Lower lobe of right lung (tissue), 2 donors: ENCODE measurements at regions not wholly inside any gene's neighbourhood (a gene's known extent, or its start where the extent isn't known, plus 50 kb on each side); places are given as distances from the start of the nearest gene placed in this dataset.

ENCODE experiments used
- ATAC-seq, 2 donors: fragments of 200-7000 bp; cut with Tn5 transposase; one replicate each; pipeline ENCODE4 v1.9.1; 2020 to 2022; ENCODE audit warnings: mild to moderate bottlenecking in 2 of 2, moderate library complexity in 2 of 2
- DNase-seq: peaks from one replicate; pipeline ENCODE4 v3.0.0-alpha.2; 2020
- H3K27ac ChIP-seq: fragments of 200-600 bp; one replicate; pipeline ENCODE4 v1.8.0; 2022
- H3K27me3 ChIP-seq: fragments of 200-600 bp; one replicate; pipeline ENCODE4 v1.8.0; 2022; ENCODE audit warnings: low read depth
- H3K36me3 ChIP-seq: fragments of 200-600 bp; one replicate; pipeline ENCODE4 v1.8.0; 2022; ENCODE audit warnings: mild to moderate bottlenecking
- H3K4me1 ChIP-seq: fragments of 200-600 bp; one replicate; pipeline ENCODE4 v1.8.0; 2022
- H3K4me3 ChIP-seq: fragments of 200-600 bp; one replicate; pipeline ENCODE4 v1.8.0; 2022; ENCODE audit warnings: mild to moderate bottlenecking
- H3K9me3 ChIP-seq: fragments of 200-600 bp; one replicate; pipeline ENCODE4 v1.8.0; 2022
- CTCF ChIP-seq: fragments of 200-600 bp; IDR thresholded peaks from one replicate; pipeline ENCODE4 v1.8.0; 2022; ENCODE audit warnings: antibody characterized with exemption, mild to moderate bottlenecking
- intact Hi-C: fragments of 100-400 bp; cut with DNase I; formaldehyde crosslinking; loops from one replicate; pipeline ENCODE4 v1.11.0; 2022
- donor health status: DM: no; HTN: yes; CAD: no; lungs with severe emphysema.

- Histone ChIP-seq H3K4me1 (no peaks in the 10 kb centered on the region), H3K9me3 (no peaks in the 10 kb centered on the region), H3K27me3 (peaks cover 7% of the 10 kb centered on the region), H3K36me3 (no peaks in the 10 kb centered on the region), H3K27ac (no peak overlapping the region), H3K4me3 (no peak overlapping the region)
- intact Hi-C loops, result no loop called here
- ATAC-seq (no peak), DNase-seq (no peak)
- no peak for TF ChIP-seq CTCF
Measured at GRCh38 chr3:193771653-193772421, 178.8 kb downstream of the OPA1 start.

GRCh38 chr3:193772422-193772763, 179.4 kb downstream of the OPA1 start:
- H3K4me1 ChIP-seq, result no peaks in the 10 kb centered on the region
- H3K27ac ChIP-seq, result no peak overlapping the region
- H3K27me3 ChIP-seq, result peaks cover 11% of the 10 kb centered on the region
- no peak for TF ChIP-seq CTCF
- intact Hi-C loops, result no loop called here
- H3K36me3 ChIP-seq, result no peaks in the 10 kb centered on the region
- H3K9me3 ChIP-seq, result no peaks in the 10 kb centered on the region
- no peak for DNase-seq
- no peak for ATAC-seq
- H3K4me3 ChIP-seq, result no peak overlapping the region

- Histone ChIP-seq H3K36me3 (no peaks in the 10 kb centered on the region), H3K27ac (no peak overlapping the region), H3K9me3 (no peaks in the 10 kb centered on the region), H3K4me3 (no peak overlapping the region), H3K27me3 (peaks cover 17% of the 10 kb centered on the region), H3K4me1 (no peaks in the 10 kb centered on the region)
- no peak for DNase-seq
- no peak for TF ChIP-seq CTCF
- ATAC-seq, result no peak
- intact Hi-C loops, result no loop called here
Measured at GRCh38 chr3:193773266-193774220, 180.5 kb downstream of the OPA1 start.

GRCh38 chr3:193774272-193774915, 181.4 kb downstream of the OPA1 start:
- ATAC-seq, result no peak
- H3K4me3 ChIP-seq, result no peak overlapping the region
- peaks cover 23% of the 10 kb centered on the region for H3K27me3 ChIP-seq
- H3K36me3 ChIP-seq, result no peaks in the 10 kb centered on the region
- H3K27ac ChIP-seq, result no peak overlapping the region
- DNase-seq, result no peak
- no peaks in the 10 kb centered on the region for H3K4me1 ChIP-seq
- H3K9me3 ChIP-seq, result no peaks in the 10 kb centered on the region
- intact Hi-C loops, result no loop called here
- no peak for TF ChIP-seq CTCF

- ATAC-seq (no peak), DNase-seq (no peak)
- Histone ChIP-seq H3K36me3 (no peaks in the 10 kb centered on the region), H3K4me3 (no peak overlapping the region), H3K4me1 (no peaks in the 10 kb centered on the region), H3K27ac (no peak overlapping the region), H3K9me3 (no peaks in the 10 kb centered on the region), H3K27me3 (peaks cover 23% of the 10 kb centered on the region)
- TF ChIP-seq CTCF, result no peak
- intact Hi-C loops, result no loop called here
Measured at GRCh38 chr3:193774916-193775285, 181.9 kb downstream of the OPA1 start.
